H1 (cell line): ENCODE measurements at regions not wholly inside any gene's neighbourhood (a gene's known extent, or its start where the extent isn't known, plus 50 kb on each side); places are given as distances from the start of the nearest gene placed in this dataset.

Source experiments
- CTCF ChIA-PET: fragments of 300-600 bp; sonication (Branson Sonifier 250); formaldehyde crosslinking; loops from one replicate; lab custom pipeline; 2021; ENCODE audit not compliant: partially characterized antibody; lab: Charles Lee
- POLR2A ChIA-PET: fragments of 300-600 bp; sonication (Branson Sonifier 250); formaldehyde crosslinking; loops from one replicate; lab custom pipeline; 2021; ENCODE audit warnings: inconsistent platforms; ENCODE audit not compliant: partially characterized antibody; lab: Charles Lee
- DNase-seq, 2 experiments: peaks; one replicate each; pipeline versions ENCODE4 v3.0.0 to v3.0.0-alpha.2; 2010 to 2022; ENCODE audit warnings: low spot score in 2 of 2, low read depth in 1 of 2, mixed read lengths in 1 of 2
- FAIRE-seq: peaks from 2 replicates; lab custom pipeline; 2011; peaks lifted over from hg19 to GRCh38; lab: Jason Lieb, UNC
- H2AFZ ChIP-seq: 2 replicates; pipeline ENCODE4 v1.8.1; 2012; ENCODE audit warnings: low read length, inconsistent platforms
- H2AK5ac ChIP-seq: 2 replicates; pipeline ENCODE4 v1.6.1; 2013; ENCODE audit warnings: low read depth, low read length
- H2BK120ac ChIP-seq: replicated peaks from 2 replicates; pipeline ENCODE3; 2013; ENCODE audit warnings: low read depth, low read length, inconsistent platforms
- H2BK12ac ChIP-seq: 2 replicates; pipeline ENCODE4 v1.6.1; 2013; ENCODE audit warnings: low read depth, low read length
- H2BK15ac ChIP-seq: 2 replicates; pipeline ENCODE4 v1.6.1; 2013; ENCODE audit warnings: low read length
- H2BK20ac ChIP-seq: 2 replicates; pipeline ENCODE4 v1.6.1; 2013; ENCODE audit warnings: low read length
- H2BK5ac ChIP-seq: 2 replicates; pipeline ENCODE4 v1.6.1; 2013; ENCODE audit warnings: low read depth, low read length
- H3K14ac ChIP-seq: 2 replicates; pipeline ENCODE4 v1.6.1; 2013; ENCODE audit warnings: inconsistent platforms; ENCODE audit not compliant: insufficient read length
- H3K18ac ChIP-seq: 2 replicates; pipeline ENCODE4 v1.6.1; 2013; ENCODE audit warnings: low read length; ENCODE audit errors: extremely low read depth
- H3K23ac ChIP-seq: 2 replicates; pipeline ENCODE4 v1.6.1; 2013; ENCODE audit warnings: inconsistent platforms; ENCODE audit not compliant: insufficient read length
- H3K23me2 ChIP-seq: 2 replicates; pipeline ENCODE4 v1.6.1; 2013; ENCODE audit warnings: low read depth, low read length
- H3K27ac ChIP-seq: 2 replicates; pipeline ENCODE4 v1.6.1; 2011; ENCODE audit warnings: low read depth, low read length, inconsistent platforms
- H3K27me3 ChIP-seq, 4 experiments: replicated peaks in 1 of 4; 1 replicate in 1 of 4; 2 replicates in 3 of 4; pipeline versions ENCODE4 v1.6.1 to v1.8.1; 2011 to 2013; ENCODE audit warnings: low read length in 3 of 4, mild to moderate bottlenecking in 3 of 4, inconsistent platforms in 2 of 4, mixed read lengths in 2 of 4, moderate library complexity in 1 of 4; ENCODE audit not compliant: control insufficient read depth in 3 of 4, insufficient read depth in 3 of 4; ENCODE audit errors: extremely low read depth in 1 of 4
- H3K36me3 ChIP-seq, 4 experiments: 2 replicates each; pipeline versions ENCODE4 v1.6.1 to v1.8.1; 2011 to 2013; ENCODE audit warnings: mild to moderate bottlenecking in 4 of 4, low read length in 3 of 4, moderate library complexity in 2 of 4, control low read depth in 1 of 4, inconsistent platforms in 1 of 4; ENCODE audit not compliant: insufficient read depth in 4 of 4, control insufficient read depth in 2 of 4
- H3K4ac ChIP-seq: replicated peaks from 2 replicates; pipeline ENCODE3; 2013; ENCODE audit warnings: low read length, low read depth, mixed read lengths, inconsistent platforms; ENCODE audit not compliant: insufficient read length
- H3K4me1 ChIP-seq, 4 experiments: replicated peaks in 1 of 4; 1 replicate in 1 of 4; 2 replicates in 3 of 4; pipeline versions ENCODE4 v1.6.1 to v1.8.1; 2011 to 2013; ENCODE audit warnings: low read length in 3 of 4, inconsistent platforms in 2 of 4, mixed read lengths in 1 of 4; ENCODE audit not compliant: insufficient read depth in 4 of 4, control insufficient read depth in 3 of 4
- H3K4me2 ChIP-seq, 2 experiments: 2 replicates each; pipeline versions ENCODE4 v1.6.1 to v1.8.1; 2011 to 2013; ENCODE audit warnings: low read depth in 2 of 2, low read length in 2 of 2, control low read depth in 1 of 2, inconsistent platforms in 1 of 2, mild to moderate bottlenecking in 1 of 2; ENCODE audit not compliant: insufficient read depth in 1 of 2
- H3K4me3 ChIP-seq, 4 experiments: fragments of 200-600, 300-600 bp in 1 of 4; sonication (generic), shearing (Covaris generic), sonication (Bioruptor Twin) in 1 of 4; 2 replicates each; pipeline versions ENCODE4 v1.5.1 to v1.8.1; 2011 to 2016; ENCODE audit warnings: low read length in 4 of 4, low read depth in 3 of 4, control low read depth in 2 of 4, inconsistent platforms in 2 of 4, mild to moderate bottlenecking in 2 of 4, mixed read lengths in 1 of 4, moderate library complexity in 1 of 4; ENCODE audit not compliant: insufficient read depth in 2 of 4; ENCODE audit errors: extremely low read depth in 1 of 4
- H3K56ac ChIP-seq: replicated peaks from 2 replicates; pipeline ENCODE3; 2013; ENCODE audit warnings: low read depth, mild to moderate bottlenecking, mixed read lengths, low read length, inconsistent platforms; ENCODE audit not compliant: insufficient read length
- H3K79me1 ChIP-seq: 2 replicates; pipeline ENCODE4 v1.6.1; 2013; ENCODE audit warnings: low read depth, low read length, control low read depth
- H3K79me2 ChIP-seq, 2 experiments: 2 replicates each; pipeline versions ENCODE4 v1.6.1 to v1.8.1; 2012 to 2013; ENCODE audit warnings: low read length in 2 of 2, mild to moderate bottlenecking in 2 of 2, inconsistent platforms in 1 of 2; ENCODE audit not compliant: insufficient read depth in 2 of 2, control insufficient read depth in 1 of 2
- H3K9ac ChIP-seq, 4 experiments: replicated peaks in 1 of 4; 1 replicate in 1 of 4; 2 replicates in 3 of 4; pipeline versions ENCODE4 v1.6.1 to v1.8.1; 2011 to 2013; ENCODE audit warnings: low read depth in 3 of 4, low read length in 3 of 4, control low read depth in 2 of 4, mild to moderate bottlenecking in 2 of 4, moderate library complexity in 2 of 4, inconsistent platforms in 1 of 4; ENCODE audit errors: extremely low read depth in 1 of 4
- H3K9me3 ChIP-seq, 2 experiments: 2 replicates each; pipeline versions ENCODE4 v1.6.1 to v1.8.1; 2012 to 2013; ENCODE audit warnings: mild to moderate bottlenecking in 2 of 2, moderate library complexity in 2 of 2, control low read depth in 1 of 2, inconsistent platforms in 1 of 2, low read depth in 1 of 2, low read length in 1 of 2, mixed read lengths in 1 of 2; ENCODE audit not compliant: insufficient read depth in 2 of 2
- H4K20me1 ChIP-seq, 2 experiments: replicated peaks in 1 of 2; 2 replicates each; pipeline versions ENCODE3 to v1.8.1; 2011 to 2013; ENCODE audit warnings: inconsistent platforms in 2 of 2, low read length in 2 of 2, mild to moderate bottlenecking in 1 of 2; ENCODE audit not compliant: insufficient read depth in 2 of 2, control insufficient read depth in 1 of 2
- H4K5ac ChIP-seq: 2 replicates; pipeline ENCODE4 v1.6.1; 2013; ENCODE audit warnings: low read length, low read depth, mixed read lengths, inconsistent platforms; ENCODE audit not compliant: insufficient read length
- H4K8ac ChIP-seq: 2 replicates; pipeline ENCODE4 v1.8.0; 2013; ENCODE audit warnings: mild to moderate bottlenecking, moderate library complexity, low read length, inconsistent platforms; ENCODE audit not compliant: insufficient read depth; ENCODE audit errors: extremely low read depth
- H4K91ac ChIP-seq: replicated peaks from 2 replicates; pipeline ENCODE3; 2013; ENCODE audit warnings: low read length, mixed read lengths, inconsistent platforms; ENCODE audit not compliant: insufficient read length
- CEBPB ChIP-seq: IDR thresholded peaks from 2 replicates; pipeline ENCODE4 v1.6.1; 2012; ENCODE audit warnings: low read depth, low read length
- EZH2 ChIP-seq: fragments of 200-600 bp; sonication (generic); IDR thresholded peaks from 2 replicates; pipeline ENCODE4 v1.7.1; 2012; ENCODE audit warnings: low read depth, mild to moderate bottlenecking, moderate library complexity, low read length, inconsistent platforms; ENCODE audit not compliant: severe bottlenecking
- GTF2F1 ChIP-seq: IDR thresholded peaks from 2 replicates; pipeline ENCODE4 v1.6.1; 2012; ENCODE audit warnings: low read depth, low read length, improper control_type of control experiment, borderline replicate concordance
- JUND ChIP-seq: IDR thresholded peaks from 2 replicates; pipeline ENCODE4 v1.6.1; 2011; ENCODE audit warnings: mild to moderate bottlenecking, improper control_type of control experiment, low read length
- NANOG ChIP-seq: IDR thresholded peaks from 2 replicates; pipeline ENCODE4 v1.6.1; 2011; ENCODE audit warnings: low read length, low read depth, mild to moderate bottlenecking, inconsistent platforms; ENCODE audit not compliant: insufficient read depth, poor library complexity, severe bottlenecking
- NRF1 ChIP-seq: IDR thresholded peaks from 2 replicates; pipeline ENCODE4 v1.6.1; 2011; ENCODE audit warnings: mild to moderate bottlenecking, low read depth, low read length, improper control_type of control experiment
- PHF8 ChIP-seq: fragments of 200-600 bp; sonication (generic); conservative IDR thresholded peaks from 2 replicates; pipeline ENCODE4 v1.7.1; 2012; ENCODE audit warnings: low read depth, mild to moderate bottlenecking, inconsistent platforms, low read length, moderate library complexity
- POLR2A ChIP-seq, 2 experiments: IDR thresholded peaks; 1 replicate in 1 of 2; 2 replicates in 1 of 2; pipeline ENCODE4 v1.6.1; 2011; ENCODE audit warnings: low read depth in 2 of 2, low read length in 2 of 2, mild to moderate bottlenecking in 2 of 2; ENCODE audit errors: control extremely low read depth in 1 of 2
- POU5F1 ChIP-seq: IDR thresholded peaks from 2 replicates; pipeline ENCODE4 v1.6.1; 2011; ENCODE audit warnings: low read depth, mild to moderate bottlenecking, low read length, moderate library complexity
- SIX5 ChIP-seq: IDR thresholded peaks from 2 replicates; pipeline ENCODE4 v1.6.1; 2011; ENCODE audit warnings: mild to moderate bottlenecking, low read depth, low read length
- SP4 ChIP-seq: IDR thresholded peaks from 2 replicates; pipeline ENCODE4 v1.6.1; 2012; ENCODE audit warnings: low read length, inconsistent platforms
- WGBS, 2 experiments: shearing (Covaris generic) in 1 of 2; methylation state at CpG; one replicate each; pipeline versions ENCODE4 v1.1.6 to v1.1.7; 2013 to 2015; ENCODE audit warnings: low lambda C conversion rate in 2 of 2, mixed read lengths in 2 of 2, inconsistent platforms in 1 of 2, low coverage in 1 of 2, missing lambda C conversion rate in 1 of 2; ENCODE audit not compliant: insufficient replicate concordance in 2 of 2, insufficient coverage in 1 of 2, insufficient read length in 1 of 2; ENCODE audit errors: extremely low coverage in 1 of 2, missing lambda C conversion rate in 1 of 2; 5-methylcytosine and 5-hydroxymethylcytosine counted together

- no peak overlapping the region for H4K8ac ChIP-seq
- H2BK15ac ChIP-seq, result no peak overlapping the region
- no peak overlapping the region for H3K14ac ChIP-seq
- no peak for FAIRE-seq
- peaks cover 0 to under 1% (median 0%) of the 10 kb centered on the region in 4 experiments; a peak in 1 of 8 replicates for H3K36me3 ChIP-seq
- DNase-seq, result no peak
- peaks cover 0 to 4% (median 0%) of the 10 kb centered on the region in 4 experiments; a peak in 1 of 7 replicates for H3K4me1 ChIP-seq
- ChIA-PET CTCF (no interaction called here), POLR2A (no interaction called here)
- H2AFZ ChIP-seq, result no peak overlapping the region
- H4K5ac ChIP-seq, result no peak overlapping the region
- no peak overlapping the region for H4K91ac ChIP-seq
- H3K9me3 ChIP-seq, result peaks cover 8 to 11% of the 10 kb centered on the region in 2 experiments
- WGBS, 2 experiments, result 90% methylated on average over 2 of the region's 2 CpGs; no CpG with 5 or more reads in 1 of the 2 experiments
- no peak overlapping the region for H2BK120ac ChIP-seq
- no peak overlapping the region for H3K4me3 ChIP-seq
- H3K4ac ChIP-seq, result no peak overlapping the region
- no peak overlapping the region for H3K56ac ChIP-seq
- H3K79me2 ChIP-seq, result no peaks in the 10 kb centered on the region
- no peak overlapping the region for H2BK5ac ChIP-seq
- H2AK5ac ChIP-seq, result no peak overlapping the region
- no peak overlapping the region for H3K27ac ChIP-seq
- H4K20me1 ChIP-seq, result no peaks in the 10 kb centered on the region
- H2BK20ac ChIP-seq, result no peak overlapping the region
- H3K27me3 ChIP-seq, result no peaks in the 10 kb centered on the region
- no peak overlapping the region for H3K9ac ChIP-seq
- H2BK12ac ChIP-seq, result no peak overlapping the region
- H3K4me2 ChIP-seq, result no peak overlapping the region
- no peaks in the 10 kb centered on the region for H3K23me2 ChIP-seq
- no peak overlapping the region for H3K23ac ChIP-seq
- no peak overlapping the region for H3K18ac ChIP-seq
- no peaks in the 10 kb centered on the region for H3K79me1 ChIP-seq
- TF ChIP-seq GTF2F1, result no peak
- TF ChIP-seq EZH2, result no peak
- no peak for TF ChIP-seq POU5F1
- no peak for TF ChIP-seq NRF1
- TF ChIP-seq SP4, result no peak
- TF ChIP-seq SIX5, result no peak
- no peak for TF ChIP-seq PHF8
- TF ChIP-seq NANOG, result no peak
- no peak for TF ChIP-seq CEBPB
- TF ChIP-seq POLR2A (IDR thresholded peaks at IDR 0.05; ENCODE audit: control extremely low read depth in 1 of 2, low read depth in 2 of 2, low read length in 2 of 2), result no peak
- TF ChIP-seq JUND, result no peak
Measured at GRCh38 chr11:98625526-98625925, 395.2 kb upstream of the CNTN5 start.
